Mesenchymal stem cell (in vitro differentiated cells and primary cell): ENCODE measurements at regions not wholly inside any gene's neighbourhood (a gene's known extent, or its start where the extent isn't known, plus 50 kb on each side); places are given as distances from the start of the nearest gene placed in this dataset.

Experiments used
- DNase-seq: peaks from one replicate; pipeline ENCODE4 v3.0.0-alpha.2; 2013
- H2AFZ ChIP-seq: one replicate; pipeline ENCODE4 v1.6.1; 2013; ENCODE audit warnings: low read depth, mild to moderate bottlenecking, control low read depth, inconsistent platforms, low read length, moderate library complexity
- H2AK5ac ChIP-seq: 2 replicates; pipeline ENCODE4 v1.6.1; 2013; ENCODE audit warnings: low read length, moderate library complexity, mild to moderate bottlenecking, inconsistent platforms; ENCODE audit not compliant: severe bottlenecking
- H2BK120ac ChIP-seq: one replicate; pipeline ENCODE4 v1.6.1; 2013; ENCODE audit warnings: low read depth, mild to moderate bottlenecking, inconsistent platforms, low read length, moderate library complexity
- H2BK12ac ChIP-seq, 2 experiments: one replicate each; pipeline ENCODE4 v1.6.1; 2013; ENCODE audit warnings: inconsistent platforms in 2 of 2, low read length in 2 of 2, mild to moderate bottlenecking in 2 of 2, moderate library complexity in 2 of 2, control low read depth in 1 of 2
- H2BK15ac ChIP-seq: one replicate; pipeline ENCODE4 v1.6.1; 2013; ENCODE audit warnings: mild to moderate bottlenecking, low read depth, inconsistent platforms; ENCODE audit not compliant: poor library complexity, severe bottlenecking
- H2BK5ac ChIP-seq: 2 replicates; pipeline ENCODE4 v1.6.1; 2013; ENCODE audit warnings: low read depth, mild to moderate bottlenecking, low read length, control low read depth, inconsistent platforms; ENCODE audit not compliant: poor library complexity, severe bottlenecking
- H3K14ac ChIP-seq, 2 experiments: one replicate each; pipeline ENCODE4 v1.6.1; 2013; ENCODE audit warnings: inconsistent platforms in 2 of 2, low read length in 2 of 2, control low read depth in 1 of 2, mild to moderate bottlenecking in 1 of 2, moderate library complexity in 1 of 2
- H3K18ac ChIP-seq, 2 experiments: one replicate each; pipeline ENCODE4 v1.6.1; 2013; ENCODE audit warnings: inconsistent platforms in 2 of 2, low read length in 2 of 2, control low read depth in 1 of 2, low read depth in 1 of 2, mild to moderate bottlenecking in 1 of 2
- H3K23ac ChIP-seq, 2 experiments: one replicate each; pipeline ENCODE4 v1.6.1; 2013; ENCODE audit warnings: inconsistent platforms in 2 of 2, low read length in 2 of 2, mild to moderate bottlenecking in 2 of 2, moderate library complexity in 2 of 2, control low read depth in 1 of 2
- H3K27ac ChIP-seq: 2 replicates; pipeline ENCODE4 v1.5.1; 2013; ENCODE audit warnings: mild to moderate bottlenecking, moderate library complexity, low read length, control low read depth, inconsistent platforms; ENCODE audit not compliant: poor library complexity, severe bottlenecking
- H3K27me3 ChIP-seq, 2 experiments: 2 replicates each; pipeline versions ENCODE4 v1.6.1 to v1.7.0; 2013; ENCODE audit warnings: low read length in 2 of 2, mild to moderate bottlenecking in 2 of 2, moderate library complexity in 2 of 2, control low read depth in 1 of 2, inconsistent platforms in 1 of 2; ENCODE audit not compliant: control insufficient read depth in 1 of 2, insufficient read depth in 1 of 2
- H3K36me3 ChIP-seq, 2 experiments: 2 replicates each; pipeline versions ENCODE4 v1.6.1 to v1.7.0; 2013; ENCODE audit warnings: low read length in 2 of 2, control low read depth in 1 of 2, inconsistent platforms in 1 of 2, low read depth in 1 of 2, mild to moderate bottlenecking in 1 of 2; ENCODE audit not compliant: insufficient read depth in 2 of 2, control insufficient read depth in 1 of 2
- H3K4ac ChIP-seq, 2 experiments: one replicate each; pipeline ENCODE4 v1.6.1; 2013; ENCODE audit warnings: inconsistent platforms in 2 of 2, low read length in 2 of 2, mild to moderate bottlenecking in 2 of 2, moderate library complexity in 2 of 2, control low read depth in 1 of 2, low read depth in 1 of 2
- H3K4me1 ChIP-seq: 2 replicates; pipeline ENCODE4 v1.6.1; 2013; ENCODE audit warnings: low read depth, low read length, control low read depth; ENCODE audit not compliant: control insufficient read depth, insufficient read depth
- H3K4me2 ChIP-seq: 2 replicates; pipeline ENCODE4 v1.6.1; 2013; ENCODE audit warnings: low read length, mild to moderate bottlenecking, inconsistent platforms; ENCODE audit not compliant: poor library complexity, severe bottlenecking
- H3K4me3 ChIP-seq, 2 experiments: 2 replicates each; pipeline versions ENCODE4 v1.5.1 to v1.7.0; 2013; ENCODE audit warnings: low read length in 2 of 2, mild to moderate bottlenecking in 2 of 2, control low read depth in 1 of 2, low read depth in 1 of 2; ENCODE audit not compliant: insufficient read depth in 1 of 2
- H3K79me1 ChIP-seq: replicated peaks from 2 replicates; pipeline ENCODE4 v1.6.1; 2013; ENCODE audit warnings: mild to moderate bottlenecking, control low read depth, low read length, inconsistent platforms; ENCODE audit not compliant: poor library complexity, severe bottlenecking
- H3K9ac ChIP-seq: 2 replicates; pipeline ENCODE4 v1.7.0; 2013; ENCODE audit warnings: mild to moderate bottlenecking, low read length, moderate library complexity
- H3K9me3 ChIP-seq: 2 replicates; pipeline ENCODE4 v1.7.0; 2013; ENCODE audit warnings: mild to moderate bottlenecking, low read length; ENCODE audit not compliant: control insufficient read depth
- H4K8ac ChIP-seq: one replicate; pipeline ENCODE4 v1.6.1; 2013; ENCODE audit warnings: inconsistent platforms, mild to moderate bottlenecking, low read length, moderate library complexity
- H4K91ac ChIP-seq: one replicate; pipeline ENCODE4 v1.6.1; 2013; ENCODE audit warnings: mild to moderate bottlenecking, low read length, inconsistent platforms
- WGBS: methylation state at CpG from one replicate; pipeline ENCODE4 v1.1.7; 2013; ENCODE audit warnings: mixed read lengths; 5-methylcytosine and 5-hydroxymethylcytosine counted together

DNA sequence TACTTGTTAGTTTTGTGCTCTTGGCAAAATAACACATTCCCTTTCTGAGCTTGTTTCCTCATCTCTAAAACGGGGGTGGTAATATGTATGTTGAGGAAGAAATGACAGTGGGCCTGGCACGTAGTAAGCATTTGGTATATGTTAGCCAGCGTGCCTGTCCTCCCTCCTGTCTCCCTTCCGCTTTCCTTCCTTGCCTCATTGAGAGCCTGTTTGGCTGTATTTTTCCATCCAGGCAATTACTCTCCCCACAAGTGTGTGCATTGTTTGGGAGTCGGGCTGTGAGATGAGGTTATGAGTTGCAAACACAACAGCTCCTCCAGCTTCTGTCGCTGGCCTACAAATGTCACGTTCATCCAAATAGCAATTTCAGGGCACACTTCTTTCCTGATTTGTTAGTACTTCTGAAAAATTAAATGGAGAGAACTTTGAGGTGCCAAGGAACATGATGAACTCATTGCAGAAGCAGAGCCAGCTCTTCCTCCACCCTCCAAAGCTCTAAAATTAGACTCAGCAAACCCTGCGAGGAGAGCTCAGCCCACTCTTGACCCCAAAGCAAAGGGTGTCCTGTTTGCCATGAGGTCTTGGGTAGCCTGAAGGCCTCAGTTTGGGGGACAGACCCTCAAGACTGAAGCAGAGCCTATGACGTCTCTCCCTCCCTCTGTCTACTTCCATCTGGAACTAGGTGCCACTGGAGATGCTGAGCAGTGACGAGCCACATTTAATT is 50.7 kb upstream of the TOX2 start:
- H3K4me2 ChIP-seq = no peak overlapping the region
- no peaks in the 10 kb centered on the region for H3K79me1 ChIP-seq
- H2BK15ac ChIP-seq = peak overlapping the region; percentile 45
- DNase-seq = peak; percentile 43
- peak overlapping the region; percentile 70 to 83 for H2BK12ac ChIP-seq
- H3K27ac ChIP-seq = no peak overlapping the region
- H2BK120ac ChIP-seq = no peak overlapping the region
- H2AK5ac ChIP-seq = no peak overlapping the region
- H3K4me3 ChIP-seq = no peak overlapping the region
- H3K9ac ChIP-seq = no peak overlapping the region
- H3K23ac ChIP-seq = no peak overlapping the region
- H3K4me1 ChIP-seq = no peaks in the 10 kb centered on the region
- 59% methylated on average over 6 of the region's 10 CpGs for WGBS
- no peaks in the 10 kb centered on the region for H3K36me3 ChIP-seq
- peak overlapping the region; percentile 41 for H4K8ac ChIP-seq
- H3K9me3 ChIP-seq = no peaks in the 10 kb centered on the region
- H3K18ac ChIP-seq = peak overlapping the region; percentile 54 to 58
- H2AFZ ChIP-seq = peak overlapping the region; percentile 60
- no peak overlapping the region for H3K14ac ChIP-seq
- H3K27me3 ChIP-seq = peaks cover 0 to 8% of the 10 kb centered on the region in 2 experiments
- H4K91ac ChIP-seq = peak overlapping the region; percentile 74
- no peak overlapping the region for H2BK5ac ChIP-seq
- H3K4ac ChIP-seq = peak overlapping the region in 1 of 2 experiments; percentile 40

DNA sequence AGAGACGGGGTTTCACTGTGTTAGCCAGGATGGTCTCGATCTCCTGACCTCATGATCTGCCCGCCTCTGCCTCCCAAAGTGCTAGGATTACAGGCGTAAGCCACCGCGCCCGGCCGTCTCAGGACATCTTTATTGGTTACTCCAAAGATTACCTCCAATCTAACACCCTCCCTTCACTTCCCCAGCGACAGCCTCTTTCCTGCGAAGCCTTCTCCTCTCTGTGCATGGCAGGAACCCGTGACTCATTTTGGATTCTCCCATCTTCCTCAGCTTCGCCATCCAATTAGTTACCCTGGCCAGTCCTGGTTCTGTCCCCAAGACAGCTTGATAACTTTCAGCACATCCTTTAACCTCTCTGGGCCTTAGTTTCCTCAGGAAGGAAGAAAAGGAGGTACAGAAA is 51.3 kb upstream of the TOX2 start:
- 84% methylated on average over 12 of the region's 12 CpGs for WGBS
- Histone ChIP-seq H4K91ac (no peak overlapping the region), H3K27ac (no peak overlapping the region), H3K27me3 (peaks cover 0 to 8% of the 10 kb centered on the region in 2 experiments), H3K4ac (peak overlapping the region in 1 of 2 experiments; percentile 80), H3K9me3 (no peaks in the 10 kb centered on the region), H3K4me1 (no peaks in the 10 kb centered on the region), H3K18ac (peak overlapping the region; percentile 24 to 58), H3K23ac (no peak overlapping the region), H3K4me3 (no peak overlapping the region), H3K79me1 (no peaks in the 10 kb centered on the region), H3K9ac (no peak overlapping the region), H2BK12ac (no peak overlapping the region), H2AFZ (peak overlapping the region; percentile 15), H3K36me3 (no peaks in the 10 kb centered on the region), H2AK5ac (no peak overlapping the region), H2BK120ac (no peak overlapping the region), H3K4me2 (no peak overlapping the region), H4K8ac (no peak overlapping the region), H2BK15ac (no peak overlapping the region), H2BK5ac (no peak overlapping the region), H3K14ac (no peak overlapping the region)
- peak; percentile 36 for DNase-seq

DNA sequence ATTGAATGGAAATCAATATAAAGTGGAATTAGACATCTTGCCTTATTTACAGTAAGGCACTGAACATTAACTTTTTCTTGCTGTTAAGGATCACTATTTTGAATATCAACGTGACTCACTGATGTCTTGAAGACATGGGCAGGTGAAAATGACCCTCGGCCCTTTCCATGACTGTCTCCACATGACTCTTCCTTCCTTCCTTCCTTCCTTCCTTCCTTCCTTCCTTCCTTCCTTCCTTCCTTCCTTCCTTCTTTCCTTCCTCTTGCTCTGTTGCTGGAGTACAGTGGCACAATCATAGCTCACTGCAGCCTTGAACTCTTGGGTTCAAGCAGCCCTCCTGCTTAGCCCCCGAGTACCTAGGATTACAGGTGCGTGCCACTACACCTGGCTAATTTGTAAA is 52.2 kb upstream of the TOX2 start:
- no peak overlapping the region for H3K23ac ChIP-seq
- H3K4me3 ChIP-seq = no peak overlapping the region
- no peak overlapping the region for H2AK5ac ChIP-seq
- no peak overlapping the region for H3K4ac ChIP-seq
- H4K91ac ChIP-seq = no peak overlapping the region
- H4K8ac ChIP-seq = no peak overlapping the region
- no peak overlapping the region for H2BK15ac ChIP-seq
- H3K36me3 ChIP-seq = no peaks in the 10 kb centered on the region
- no peaks in the 10 kb centered on the region for H3K4me1 ChIP-seq
- no peak overlapping the region for H2BK5ac ChIP-seq
- no peak overlapping the region for H2AFZ ChIP-seq
- H3K9me3 ChIP-seq = no peaks in the 10 kb centered on the region
- no peaks in the 10 kb centered on the region for H3K79me1 ChIP-seq
- no peak overlapping the region for H3K27ac ChIP-seq
- no peak for DNase-seq
- H3K4me2 ChIP-seq = no peak overlapping the region
- no peak overlapping the region for H3K14ac ChIP-seq
- 48% methylated on average over 4 of the region's 4 CpGs for WGBS
- no peak overlapping the region for H3K18ac ChIP-seq
- H3K27me3 ChIP-seq = peaks cover 0 to 8% of the 10 kb centered on the region in 2 experiments
- peak overlapping the region in 1 of 2 experiments; percentile 84 for H2BK12ac ChIP-seq
- H3K9ac ChIP-seq = no peak overlapping the region
- no peak overlapping the region for H2BK120ac ChIP-seq

DNA sequence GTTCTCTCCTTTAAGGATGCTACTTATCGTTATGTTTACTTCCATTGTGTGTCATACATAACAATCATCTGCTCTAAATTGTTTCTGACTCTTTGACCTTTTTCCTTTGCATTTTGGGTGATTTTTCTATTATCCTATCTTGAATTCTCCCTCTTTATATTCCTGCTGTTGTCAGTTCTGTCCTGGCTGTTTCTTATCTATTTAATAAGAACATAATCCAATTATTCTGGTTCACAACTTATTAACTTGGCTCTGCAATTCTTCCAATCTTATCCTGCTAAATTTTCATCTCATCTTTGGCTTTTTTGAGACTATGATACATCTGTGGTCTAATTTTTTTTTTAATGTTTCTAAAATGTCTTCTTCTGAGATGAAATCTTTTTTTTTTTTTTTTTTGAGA is 54.7 kb upstream of the TOX2 start:
- no peak for DNase-seq
- no peak overlapping the region for H3K4me2 ChIP-seq
- H3K36me3 ChIP-seq = no peaks in the 10 kb centered on the region
- no peak overlapping the region for H2BK5ac ChIP-seq
- no peak overlapping the region for H3K4me3 ChIP-seq
- H3K4ac ChIP-seq = no peak overlapping the region
- H3K27ac ChIP-seq = no peak overlapping the region
- H2BK120ac ChIP-seq = no peak overlapping the region
- H3K9me3 ChIP-seq = no peaks in the 10 kb centered on the region
- H2BK12ac ChIP-seq = no peak overlapping the region
- peaks cover 0 to 6% of the 10 kb centered on the region in 2 experiments for H3K27me3 ChIP-seq
- no peak overlapping the region for H2AFZ ChIP-seq
- H3K4me1 ChIP-seq = no peaks in the 10 kb centered on the region
- H3K23ac ChIP-seq = no peak overlapping the region
- no peak overlapping the region for H3K18ac ChIP-seq
- H3K79me1 ChIP-seq = no peaks in the 10 kb centered on the region
- no CpG with 5 or more reads among the region's 1 CpG for WGBS
- no peak overlapping the region for H2AK5ac ChIP-seq
- H4K8ac ChIP-seq = no peak overlapping the region
- H3K9ac ChIP-seq = no peak overlapping the region
- H2BK15ac ChIP-seq = no peak overlapping the region
- no peak overlapping the region for H3K14ac ChIP-seq
- no peak overlapping the region for H4K91ac ChIP-seq
